ENCODE measurements at regions not wholly inside any gene's neighbourhood (a gene's known extent, or its start where the extent isn't known, plus 50 kb on each side); places are given as distances from the start of the nearest gene placed in this dataset.
"Not testable (repeated sequence)": the region's sequence is repeated elsewhere in the genome, so short reads cannot be mapped to it uniquely, and the experiment has no call there.

DNA sequence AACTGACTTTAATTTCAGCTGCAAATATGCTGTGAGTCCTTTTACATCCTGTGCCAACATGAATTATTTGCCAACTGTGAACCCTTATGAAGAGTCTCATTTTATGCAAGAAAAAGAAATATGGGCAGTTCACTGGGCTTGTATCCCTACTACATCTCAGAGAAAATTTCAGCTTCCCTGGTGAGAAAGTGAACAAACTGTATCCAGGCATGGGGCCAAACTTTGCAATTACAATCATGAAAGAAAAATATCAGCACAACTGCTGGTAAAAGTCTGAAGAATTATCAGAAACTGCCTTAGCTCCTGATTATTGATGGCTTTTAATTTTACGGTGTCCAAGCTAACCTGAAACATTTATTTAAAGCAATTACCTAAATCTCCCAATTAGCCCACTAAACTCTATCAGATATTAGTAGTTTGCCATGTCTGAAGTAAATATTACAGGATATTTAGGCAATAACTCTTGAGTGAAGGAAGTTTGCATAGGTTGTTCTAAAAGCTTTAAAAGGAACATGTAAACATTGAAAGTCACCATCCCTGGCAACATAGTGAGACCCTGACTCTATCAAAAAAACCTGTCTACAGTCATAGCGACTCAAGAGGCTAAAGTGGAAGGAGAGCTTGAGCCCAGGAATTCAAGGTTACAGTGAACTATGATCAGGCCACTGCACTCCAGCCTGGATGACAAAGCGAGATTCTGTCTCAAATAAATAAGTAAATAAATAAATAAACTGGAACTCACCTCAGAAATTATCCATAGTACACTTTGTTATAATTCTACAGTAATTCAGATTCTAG is 83.9 kb upstream of the HCN1 start:
- Histone ChIP-seq H3K27ac (ENCODE audit: poor library complexity, severe bottlenecking) (no peak overlapping the region), H3K36me3 (ENCODE audit: low read depth) (no peaks in the 10 kb centered on the region), H3K27me3 (ENCODE audit: insufficient read depth, poor library complexity, severe bottlenecking) (no peaks in the 10 kb centered on the region), H3K9me3 (ENCODE audit: severe bottlenecking) (peaks cover 3% of the 10 kb centered on the region), H3K4me1 (ENCODE audit: insufficient read depth, poor library complexity, severe bottlenecking) (no peaks in the 10 kb centered on the region), H3K4me3 (ENCODE audit: severe bottlenecking) (no peak overlapping the region)
- no peak for ATAC-seq (ENCODE audit: low read depth)
- no peak for DNase-seq (ENCODE audit: low spot score)
- TF ChIP-seq, protein P1, sequence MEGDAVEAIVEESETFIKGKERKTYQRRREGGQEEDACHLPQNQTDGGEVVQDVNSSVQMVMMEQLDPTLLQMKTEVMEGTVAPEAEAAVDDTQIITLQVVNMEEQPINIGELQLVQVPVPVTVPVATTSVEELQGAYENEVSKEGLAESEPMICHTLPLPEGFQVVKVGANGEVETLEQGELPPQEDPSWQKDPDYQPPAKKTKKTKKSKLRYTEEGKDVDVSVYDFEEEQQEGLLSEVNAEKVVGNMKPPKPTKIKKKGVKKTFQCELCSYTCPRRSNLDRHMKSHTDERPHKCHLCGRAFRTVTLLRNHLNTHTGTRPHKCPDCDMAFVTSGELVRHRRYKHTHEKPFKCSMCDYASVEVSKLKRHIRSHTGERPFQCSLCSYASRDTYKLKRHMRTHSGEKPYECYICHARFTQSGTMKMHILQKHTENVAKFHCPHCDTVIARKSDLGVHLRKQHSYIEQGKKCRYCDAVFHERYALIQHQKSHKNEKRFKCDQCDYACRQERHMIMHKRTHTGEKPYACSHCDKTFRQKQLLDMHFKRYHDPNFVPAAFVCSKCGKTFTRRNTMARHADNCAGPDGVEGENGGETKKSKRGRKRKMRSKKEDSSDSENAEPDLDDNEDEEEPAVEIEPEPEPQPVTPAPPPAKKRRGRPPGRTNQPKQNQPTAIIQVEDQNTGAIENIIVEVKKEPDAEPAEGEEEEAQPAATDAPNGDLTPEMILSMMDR (IDR thresholded peaks at IDR 0.05; ENCODE audit: poor library complexity, severe bottlenecking), result no peak

DNA sequence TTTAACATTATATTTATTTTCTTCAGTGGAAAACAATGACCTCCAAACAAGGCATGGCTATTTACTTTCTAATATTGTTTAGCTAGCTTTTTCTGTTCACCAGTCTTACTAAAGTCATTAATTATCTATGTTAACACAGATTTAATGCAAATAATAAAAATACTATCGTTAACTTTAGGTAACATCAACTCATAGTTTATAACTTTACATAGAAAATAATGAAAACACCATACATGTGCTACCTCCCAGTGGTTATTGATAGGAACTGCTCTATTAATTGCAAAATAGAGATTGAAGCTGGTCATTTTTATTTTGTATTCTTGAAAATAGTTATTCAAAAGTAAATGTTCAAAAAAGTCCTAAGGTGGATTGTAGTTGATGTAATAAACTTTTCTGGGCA is 78.3 kb upstream of the HCN1 start:
- DNase-seq (ENCODE audit: low spot score) (no peak), ATAC-seq (ENCODE audit: low read depth) (no peak)
- no peaks in the 10 kb centered on the region for H3K36me3 ChIP-seq (ENCODE audit: low read depth)
- H3K4me1 ChIP-seq (ENCODE audit: insufficient read depth, poor library complexity, severe bottlenecking), result no peaks in the 10 kb centered on the region
- H3K4me3 ChIP-seq (ENCODE audit: severe bottlenecking), result no peak overlapping the region
- no peak overlapping the region for H3K27ac ChIP-seq (ENCODE audit: poor library complexity, severe bottlenecking)
- no peaks in the 10 kb centered on the region for H3K27me3 ChIP-seq (ENCODE audit: insufficient read depth, poor library complexity, severe bottlenecking)
- peaks cover 6% of the 10 kb centered on the region for H3K9me3 ChIP-seq (ENCODE audit: severe bottlenecking)
- TF ChIP-seq, protein P1 (IDR thresholded peaks at IDR 0.05; ENCODE audit: poor library complexity, severe bottlenecking), result peak; percentile 73

DNA sequence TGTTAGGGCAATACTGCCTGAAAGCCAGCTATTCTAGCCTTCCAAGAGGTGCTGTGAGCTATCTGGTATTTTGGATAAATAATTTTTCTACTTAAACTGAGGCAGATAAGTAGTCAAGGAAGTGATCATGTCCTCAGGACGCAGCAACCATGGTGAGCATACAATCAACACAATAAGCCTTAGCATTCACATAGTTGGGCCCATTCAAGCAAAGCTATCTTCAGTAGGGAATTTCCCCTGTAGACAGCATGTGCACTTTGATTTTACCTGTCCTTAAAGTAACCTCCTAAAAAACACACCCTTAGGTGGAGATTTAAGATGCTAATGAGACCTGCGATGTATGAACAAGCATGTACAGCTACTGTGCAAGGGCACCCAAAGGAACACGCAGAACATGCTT is 76.2 kb upstream of the HCN1 start:
- Histone ChIP-seq H3K4me1 (ENCODE audit: insufficient read depth, poor library complexity, severe bottlenecking) (no peaks in the 10 kb centered on the region), H3K9me3 (ENCODE audit: severe bottlenecking) (peaks cover 3% of the 10 kb centered on the region), H3K36me3 (ENCODE audit: low read depth) (no peaks in the 10 kb centered on the region), H3K27ac (ENCODE audit: poor library complexity, severe bottlenecking) (no peak overlapping the region), H3K4me3 (ENCODE audit: severe bottlenecking) (no peak overlapping the region), H3K27me3 (ENCODE audit: insufficient read depth, poor library complexity, severe bottlenecking) (no peaks in the 10 kb centered on the region)
- ATAC-seq (ENCODE audit: low read depth) (no peak), DNase-seq (ENCODE audit: low spot score) (no peak)
- TF ChIP-seq, protein P1 (IDR thresholded peaks at IDR 0.05; ENCODE audit: poor library complexity, severe bottlenecking), result no peak

DNA sequence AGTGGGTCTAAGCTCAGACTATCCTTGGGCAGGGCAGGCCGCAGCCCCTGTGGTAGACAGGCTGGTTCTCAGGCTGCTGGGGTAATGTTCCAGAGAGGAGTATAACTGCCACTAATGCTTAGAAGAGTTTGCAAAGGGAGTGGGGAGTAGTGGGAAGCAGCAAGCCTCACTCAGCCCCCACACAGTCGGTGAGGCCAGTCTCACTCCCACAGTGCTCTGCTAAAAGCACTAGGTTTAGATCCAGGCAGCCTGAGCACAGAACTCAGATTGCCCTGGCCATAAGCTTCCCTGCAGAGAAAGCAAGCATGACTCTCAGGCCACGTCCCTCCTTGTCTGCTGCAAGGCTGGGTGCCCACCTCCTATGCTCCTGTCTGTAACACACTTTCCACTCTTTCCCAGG is 69.4 kb upstream of the HCN1 start:
- Histone ChIP-seq H3K4me3 (ENCODE audit: severe bottlenecking) (no peak overlapping the region), H3K27ac (ENCODE audit: poor library complexity, severe bottlenecking) (no peak overlapping the region), H3K9me3 (ENCODE audit: severe bottlenecking) (no peaks in the 10 kb centered on the region), H3K36me3 (ENCODE audit: low read depth) (no peaks in the 10 kb centered on the region), H3K27me3 (ENCODE audit: insufficient read depth, poor library complexity, severe bottlenecking) (no peaks in the 10 kb centered on the region), H3K4me1 (ENCODE audit: insufficient read depth, poor library complexity, severe bottlenecking) (no peaks in the 10 kb centered on the region)
- ATAC-seq (ENCODE audit: low read depth) (no peak), DNase-seq (ENCODE audit: low spot score) (no peak)
- TF ChIP-seq, protein P1 (IDR thresholded peaks at IDR 0.05; ENCODE audit: poor library complexity, severe bottlenecking), result no peak

DNA sequence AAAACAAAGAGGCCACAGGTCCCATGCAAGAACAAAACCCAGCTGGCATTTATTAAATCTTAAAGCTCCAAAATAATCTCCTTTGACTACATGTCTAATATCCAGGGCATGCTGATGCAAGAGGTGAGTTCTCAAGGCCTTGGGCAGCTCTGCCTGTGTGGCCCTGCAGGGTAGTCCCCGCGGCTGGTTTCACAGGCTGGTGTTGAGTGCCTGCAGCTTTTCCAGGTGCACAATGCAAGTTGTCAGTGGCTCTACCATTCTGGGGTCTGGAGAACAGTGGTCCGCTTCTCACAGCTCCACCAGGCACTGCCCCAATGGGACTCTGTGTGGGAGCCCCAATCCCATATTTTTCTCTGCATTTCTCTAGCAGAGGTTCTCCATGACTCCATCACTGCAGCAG is 54.4 kb upstream of the HCN1 start:
- DNase-seq (ENCODE audit: low spot score), result no peak
- no peaks in the 10 kb centered on the region for H3K9me3 ChIP-seq (ENCODE audit: severe bottlenecking)
- ATAC-seq (ENCODE audit: low read depth), result no peak
- no peak overlapping the region for H3K4me3 ChIP-seq (ENCODE audit: severe bottlenecking)
- no peaks in the 10 kb centered on the region for H3K36me3 ChIP-seq (ENCODE audit: low read depth)
- no peak overlapping the region for H3K27ac ChIP-seq (ENCODE audit: poor library complexity, severe bottlenecking)
- TF ChIP-seq, protein P1 (IDR thresholded peaks at IDR 0.05; ENCODE audit: poor library complexity, severe bottlenecking), result no peak
- H3K27me3 ChIP-seq (ENCODE audit: insufficient read depth, poor library complexity, severe bottlenecking), result no peaks in the 10 kb centered on the region
- no peaks in the 10 kb centered on the region for H3K4me1 ChIP-seq (ENCODE audit: insufficient read depth, poor library complexity, severe bottlenecking)

DNA sequence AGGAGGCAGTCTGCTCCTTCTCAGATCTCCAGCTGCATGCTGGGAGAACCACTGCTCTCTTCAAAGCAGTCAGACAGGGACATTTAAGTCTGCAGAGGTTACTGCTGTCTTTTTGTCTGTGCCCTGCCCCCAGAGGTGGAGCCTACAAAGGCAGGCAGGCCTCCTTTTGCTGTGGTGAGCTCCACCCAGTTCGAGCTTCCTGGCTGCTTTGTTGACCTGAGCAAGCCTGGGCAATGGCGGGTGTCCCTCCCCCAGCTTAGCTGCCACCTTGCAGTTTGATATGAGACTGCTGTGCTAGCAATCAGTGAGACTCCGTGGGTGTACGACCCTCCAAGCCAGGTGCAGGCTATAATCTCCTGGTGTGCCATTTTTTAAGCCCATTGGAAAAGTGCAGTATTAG is 52.3 kb upstream of the HCN1 start:
- H3K4me1 ChIP-seq (ENCODE audit: insufficient read depth, poor library complexity, severe bottlenecking); ATAC-seq (ENCODE audit: low read depth); DNase-seq (ENCODE audit: low spot score); H3K9me3 ChIP-seq (ENCODE audit: severe bottlenecking); H3K27ac ChIP-seq (ENCODE audit: poor library complexity, severe bottlenecking); H3K36me3 ChIP-seq (ENCODE audit: low read depth); H3K4me3 ChIP-seq (ENCODE audit: severe bottlenecking); H3K27me3 ChIP-seq (ENCODE audit: insufficient read depth, poor library complexity, severe bottlenecking): not testable (repeated sequence)

Measured in RWPE2 (cell line).